GM18909 (cell line): ENCODE measurements at regions not wholly inside any gene's neighbourhood (a gene's known extent, or its start where the extent isn't known, plus 50 kb on each side); places are given as distances from the start of the nearest gene placed in this dataset.

Source experiments
- ATAC-seq: cut with Tn5 transposase; IDR thresholded peaks from one replicate; pipeline ENCODE4 v1.9.1; 2021; ENCODE audit warnings: mild to moderate bottlenecking; ENCODE audit not compliant: unreplicated experiment, poor library complexity

DNA sequence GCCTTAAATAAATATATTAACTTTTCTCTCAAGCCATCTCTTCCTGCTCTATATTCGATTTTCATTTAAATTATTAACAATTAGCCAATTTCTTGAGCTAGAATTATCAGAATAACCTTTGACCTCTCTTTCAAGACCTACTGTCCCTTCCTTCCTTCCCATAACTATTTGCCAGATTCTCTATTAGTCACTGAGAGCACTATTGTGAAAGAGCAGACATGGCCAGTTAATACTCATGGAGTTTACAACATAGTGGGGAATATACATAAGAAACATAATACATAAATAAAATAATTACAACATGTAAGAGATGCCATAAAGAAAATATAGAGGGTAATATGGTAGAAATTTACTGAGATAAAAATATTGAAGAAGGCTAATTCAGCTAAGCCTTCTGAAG lies 72.1 kb upstream of the CHD1 start:
- no peak for ATAC-seq

DNA sequence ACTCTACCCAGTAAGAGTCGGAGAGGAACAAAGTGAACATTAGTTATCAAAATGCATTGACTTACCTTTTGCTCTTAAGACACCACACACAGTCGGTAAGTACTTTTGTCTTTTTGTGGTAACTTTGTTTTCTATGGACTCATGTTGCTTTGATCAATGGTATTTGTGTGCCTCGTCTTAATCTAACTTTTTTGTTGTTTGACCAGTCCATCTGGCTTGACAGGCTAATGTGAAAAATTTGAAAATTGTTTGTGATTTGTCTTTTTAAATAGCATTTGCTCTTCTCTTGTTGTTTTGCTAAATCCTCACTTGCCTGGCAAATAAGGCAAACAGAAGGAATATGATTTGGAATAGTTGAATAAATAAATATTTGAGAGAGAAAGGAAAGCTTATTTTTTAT lies 71.4 kb upstream of the CHD1 start:
- no peak for ATAC-seq

DNA sequence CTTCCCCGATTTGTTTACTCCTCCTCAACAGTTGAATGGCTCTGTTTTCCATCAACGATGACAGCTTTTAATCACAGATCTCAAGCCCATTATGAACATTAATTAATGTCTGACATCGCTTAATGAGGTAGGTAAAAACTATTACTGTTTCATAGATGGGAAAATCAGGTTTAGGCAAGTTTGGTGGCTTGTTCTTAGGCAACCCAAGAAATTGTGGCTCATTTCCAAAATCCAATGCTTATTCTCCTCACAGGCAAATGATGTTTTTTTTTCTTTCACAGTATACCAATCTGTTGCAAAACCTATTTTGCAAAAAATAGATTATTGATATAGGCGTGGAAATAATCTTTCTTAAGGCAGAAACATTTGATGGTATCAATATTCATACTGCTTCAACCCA lies 70.8 kb upstream of the CHD1 start:
- no peak for ATAC-seq

DNA sequence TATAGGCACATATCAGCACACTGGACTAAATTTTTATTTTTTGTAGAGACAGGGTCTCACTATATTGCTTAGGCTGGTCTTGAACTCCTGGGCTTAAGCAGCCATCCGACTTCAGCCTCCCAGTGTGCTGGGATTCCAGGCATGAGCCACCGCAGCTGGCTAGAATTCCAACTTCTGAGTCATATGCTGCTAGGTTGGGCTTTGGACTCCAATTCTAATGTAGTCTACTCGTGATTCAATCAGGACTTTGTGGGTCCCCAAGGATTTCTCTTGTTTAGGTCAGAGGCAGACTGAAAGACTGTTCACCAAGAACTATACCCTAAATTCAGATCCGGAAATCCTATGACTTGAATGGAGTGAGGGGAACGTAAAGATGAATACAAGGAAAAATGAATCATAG lies 68.2 kb upstream of the CHD1 start:
- no peak for ATAC-seq

DNA sequence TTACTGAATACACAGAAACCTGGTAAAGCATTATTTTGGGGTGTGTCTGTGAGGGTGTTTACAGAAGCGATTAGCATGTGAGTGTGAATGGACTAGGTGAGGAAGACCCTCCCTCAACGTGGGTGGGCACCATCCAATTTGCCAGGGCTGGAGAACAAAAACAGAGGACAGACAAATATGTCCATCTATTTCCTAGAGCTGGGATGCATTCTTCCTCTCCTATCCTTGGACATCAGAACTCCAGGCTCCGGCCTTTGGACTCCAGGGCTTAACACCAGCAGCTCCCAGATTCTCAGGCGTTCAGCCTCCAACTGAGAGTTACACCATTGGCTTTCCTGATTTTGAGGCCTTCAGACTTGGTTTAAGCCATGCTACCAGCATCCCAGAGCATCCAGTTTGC lies 65.8 kb upstream of the CHD1 start:
- ATAC-seq = no peak

DNA sequence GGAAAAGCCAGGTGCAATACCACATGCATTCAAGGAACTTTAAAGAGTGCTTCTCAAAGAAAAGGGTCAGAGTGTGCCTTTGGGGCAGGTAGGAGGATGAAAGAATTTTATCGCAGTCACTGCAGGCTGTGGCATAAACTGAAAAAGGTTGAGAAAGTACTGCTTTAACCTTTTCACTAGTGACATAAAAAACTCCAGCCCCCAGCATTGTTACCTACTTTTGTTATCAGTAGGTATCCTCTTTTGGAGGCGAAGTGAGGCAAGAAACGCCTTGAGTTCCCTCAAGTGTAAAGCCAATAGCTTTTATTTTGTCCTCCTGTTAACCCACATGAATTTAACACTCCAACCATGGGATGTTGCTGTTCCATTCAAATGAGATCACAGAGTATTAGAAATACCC lies 64.7 kb upstream of the CHD1 start:
- ATAC-seq = no peak

DNA sequence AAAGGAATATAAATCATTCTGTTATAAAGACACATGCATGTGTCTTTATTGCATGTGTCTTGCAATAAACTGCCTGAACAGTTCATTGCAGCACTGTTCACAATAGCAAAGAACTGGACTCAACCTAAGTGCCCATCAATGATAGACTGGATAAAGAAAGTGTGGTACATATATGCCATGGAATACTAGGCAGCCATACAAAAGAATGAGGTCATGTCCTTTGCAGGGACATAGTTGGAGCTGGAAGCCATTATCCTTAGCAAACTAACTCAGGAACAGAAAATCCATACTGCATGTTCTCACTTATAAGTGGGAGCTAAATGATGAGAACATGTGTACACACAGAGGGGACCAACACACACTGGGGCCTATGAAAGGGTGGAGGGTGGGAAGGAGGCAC lies 63.7 kb upstream of the CHD1 start:
- ATAC-seq = no peak

DNA sequence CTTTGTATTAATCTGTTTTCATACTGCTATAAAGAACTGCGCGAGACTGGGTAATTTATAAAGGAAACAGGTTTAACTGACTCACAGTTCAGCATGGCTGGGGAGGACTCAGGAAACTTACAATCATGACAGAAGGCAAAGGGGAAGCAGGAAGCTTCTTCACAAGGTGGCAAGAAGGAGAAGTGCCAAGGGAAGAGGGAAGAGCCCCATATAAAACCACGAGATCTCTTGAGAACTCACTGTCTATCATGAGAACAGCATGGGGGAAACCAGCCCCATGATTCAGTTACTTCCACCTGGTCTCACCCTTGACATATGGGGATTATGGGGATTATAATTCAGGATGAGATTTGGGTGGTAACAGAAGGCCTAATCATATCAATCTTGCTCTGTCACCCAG lies 60.9 kb upstream of the CHD1 start:
- no peak for ATAC-seq

DNA sequence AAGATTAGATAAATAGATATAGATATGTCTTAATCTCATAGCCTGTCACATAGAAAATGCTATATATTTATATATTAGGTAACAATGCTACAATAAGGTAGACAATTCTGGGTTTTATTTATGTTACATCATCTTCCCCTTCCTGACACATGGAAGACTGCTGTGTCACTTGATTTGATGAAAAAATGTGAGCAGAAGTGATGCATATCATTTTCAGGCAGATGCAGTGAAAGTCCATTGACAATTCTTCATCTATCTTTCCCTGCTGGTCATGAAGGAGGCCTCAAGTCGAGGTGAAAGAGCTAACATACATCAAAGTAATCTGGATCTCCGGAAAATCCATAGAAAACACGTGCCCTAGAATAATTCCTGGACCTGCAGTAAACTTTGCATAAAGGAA lies 57.8 kb upstream of the CHD1 start:
- ATAC-seq = no peak

DNA sequence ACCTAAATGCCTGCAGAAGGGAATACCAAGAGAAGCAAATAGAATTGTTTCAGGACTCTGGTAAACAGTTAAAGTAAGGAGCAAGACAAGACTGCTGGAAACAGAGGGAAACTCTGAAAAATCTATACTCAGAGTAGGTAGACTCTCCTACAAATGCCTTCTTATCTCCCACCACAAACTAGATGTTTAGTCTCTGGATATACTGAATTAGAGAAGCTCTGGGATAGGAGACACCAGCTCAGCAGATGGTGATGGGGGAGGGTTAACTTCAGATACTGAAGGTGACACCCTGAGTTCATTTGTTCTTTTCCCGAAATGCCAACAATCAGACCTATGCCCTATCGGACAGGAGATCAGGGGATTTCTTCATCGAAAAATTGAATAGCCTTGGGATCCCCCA lies 54.1 kb upstream of the CHD1 start:
- no peak for ATAC-seq
